B cell (primary cell): ENCODE measurements at regions not wholly inside any gene's neighbourhood (a gene's known extent, or its start where the extent isn't known, plus 50 kb on each side); places are given as distances from the start of the nearest gene placed in this dataset.

Source experiments
- ATAC-seq: fragments of 200-7000 bp; cut with Tn5 transposase; one replicate; pipeline ENCODE4 v1.10.0; 2021; ENCODE audit warnings: low read depth, mild to moderate bottlenecking, moderate number of reproducible peaks, moderate library complexity
- CTCF ChIA-PET: fragments of 350-600 bp; sonication (Branson Sonifier 250); formaldehyde crosslinking; loops from one replicate; lab custom pipeline; 2021; ENCODE audit warnings: antibody characterized with exemption, inconsistent platforms; lab: Charles Lee
- POLR2A ChIA-PET: fragments of 350-600 bp; sonication (Branson Sonifier 250); formaldehyde crosslinking; loops from one replicate; lab custom pipeline; 2021; ENCODE audit warnings: antibody characterized with exemption; lab: Charles Lee
- DNase-seq: peaks from one replicate; pipeline ENCODE4 v3.0.0; 2013
- H2AFZ ChIP-seq: 2 replicates; pipeline ENCODE4 v1.6.1; 2012; ENCODE audit warnings: mild to moderate bottlenecking, low read depth, low read length; ENCODE audit not compliant: insufficient read depth, poor library complexity, severe bottlenecking
- H3K27ac ChIP-seq, 2 donors: 1 replicate in 1 of 2; 2 replicates in 1 of 2; pipeline ENCODE4 v1.5.1; 2012 to 2013; ENCODE audit warnings: low read length in 2 of 2, mild to moderate bottlenecking in 2 of 2, moderate library complexity in 1 of 2
- H3K27me3 ChIP-seq, 4 experiments: fragments of 200-600 bp in 1 of 4; sonication (generic) in 1 of 4; replicated peaks in 1 of 4; 1 replicate in 2 of 4; 2 replicates in 2 of 4; pipeline versions ENCODE4 v1.6.1 to v1.7.0; 2013 to 2016; ENCODE audit warnings: low read length in 3 of 4, mild to moderate bottlenecking in 2 of 4, mixed read lengths in 1 of 4, moderate library complexity in 1 of 4; ENCODE audit not compliant: insufficient read depth in 4 of 4, control insufficient read depth in 3 of 4; ENCODE audit errors: control extremely low read depth in 1 of 4
- H3K36me3 ChIP-seq, 2 experiments: replicated peaks in 1 of 2; 1 replicate in 1 of 2; 2 replicates in 1 of 2; pipeline versions ENCODE4 v1.6.1 to v1.7.1; 2013; ENCODE audit warnings: low read length in 1 of 2; ENCODE audit not compliant: insufficient read depth in 2 of 2, control insufficient read depth in 1 of 2; ENCODE audit errors: control extremely low read depth in 1 of 2, extremely low read depth in 1 of 2
- H3K4me1 ChIP-seq, 2 donors: fragments of 200-600 bp in 1 of 2; sonication (generic) in 1 of 2; 1 replicate in 1 of 2; 2 replicates in 1 of 2; pipeline versions ENCODE4 v1.5.1 to v1.6.1; 2013 to 2017; ENCODE audit warnings: low read length in 2 of 2; ENCODE audit not compliant: control insufficient read depth in 2 of 2, insufficient read depth in 2 of 2
- H3K4me2 ChIP-seq: replicated peaks from 2 replicates; pipeline ENCODE3; 2012; ENCODE audit warnings: mild to moderate bottlenecking, low read depth, low read length; ENCODE audit not compliant: poor library complexity, severe bottlenecking
- H3K4me3 ChIP-seq, 5 experiments: fragments of 200-600 bp in 1 of 5; sonication (generic) in 1 of 5; 1 replicate in 3 of 5; 2 replicates in 2 of 5; pipeline versions ENCODE4 v1.5.1 to v1.7.0; 2011 to 2016; ENCODE audit warnings: low read length in 4 of 5, mild to moderate bottlenecking in 4 of 5, low read depth in 2 of 5, control low read depth in 1 of 5, moderate library complexity in 1 of 5; ENCODE audit not compliant: insufficient read depth in 1 of 5; ENCODE audit errors: control extremely low read depth in 1 of 5, extremely low read depth in 1 of 5
- H3K79me2 ChIP-seq: fragments of 200-600 bp; sonication (generic); one replicate; pipeline ENCODE4 v1.6.0; 2016; ENCODE audit warnings: low read length; ENCODE audit not compliant: control insufficient read depth, insufficient read depth
- H3K9ac ChIP-seq: fragments of 200-600 bp; sonication (generic); 2 replicates; pipeline ENCODE4 v1.6.1; 2017; ENCODE audit warnings: mild to moderate bottlenecking, low read length, moderate library complexity
- H3K9me3 ChIP-seq, 3 donors: one replicate each; pipeline versions ENCODE4 v1.6.1 to v1.7.1; 2013; ENCODE audit warnings: low read length in 2 of 3; ENCODE audit not compliant: control insufficient read depth in 2 of 3, insufficient read depth in 1 of 3; ENCODE audit errors: control extremely low read depth in 1 of 3
- H4K20me1 ChIP-seq: 2 replicates; pipeline ENCODE4 v1.6.0; 2012; ENCODE audit warnings: mild to moderate bottlenecking, low read length; ENCODE audit not compliant: insufficient read depth, control insufficient read depth, poor library complexity, severe bottlenecking
- H3K27ac Mint-ChIP-seq: one replicate; pipeline ENCODE4 v1.8.0; 2021; ENCODE audit warnings: mixed read lengths
- H3K27me3 Mint-ChIP-seq: one replicate; pipeline ENCODE4 v1.8.0; 2021; ENCODE audit warnings: mixed read lengths
- H3K4me1 Mint-ChIP-seq: one replicate; pipeline ENCODE4 v1.8.0; 2021; ENCODE audit warnings: mixed read lengths
- H3K4me3 Mint-ChIP-seq: one replicate; pipeline ENCODE4 v1.8.0; 2021; ENCODE audit warnings: mixed read lengths
- H3K9me3 Mint-ChIP-seq: one replicate; pipeline ENCODE4 v1.8.0; 2022; ENCODE audit warnings: mixed read lengths; ENCODE audit not compliant: insufficient read depth
- CTCF ChIP-seq: fragments of 200-600 bp; IDR thresholded peaks from one replicate; pipeline ENCODE4 v1.8.0; 2022; ENCODE audit warnings: antibody characterized with exemption, mild to moderate bottlenecking
- EZH2 ChIP-seq: IDR thresholded peaks from 2 replicates; pipeline ENCODE4 v1.6.1; 2012; ENCODE audit warnings: borderline replicate concordance, low read depth, mild to moderate bottlenecking, moderate library complexity, low read length; ENCODE audit not compliant: insufficient read depth, poor library complexity, severe bottlenecking
- WGBS: methylation state at CpG from one replicate; pipeline ENCODE4 v1.1.5; 2013; ENCODE audit warnings: missing lambda C conversion rate; ENCODE audit not compliant: insufficient coverage; 5-methylcytosine and 5-hydroxymethylcytosine counted together
- intact Hi-C: fragments of 100-400 bp; cut with micrococcal nuclease; formaldehyde crosslinking; loops from one replicate; pipeline ENCODE4 v1.10.0; 2022

GRCh38 chr11:38411149-38411548, 1813.1 kb upstream of the RAG2 start:
- Mint-ChIP-seq H3K27ac (no peak overlapping the region), H3K4me3 (no peak overlapping the region), H3K27me3 (no peaks in the 10 kb centered on the region), H3K4me1 (no peaks in the 10 kb centered on the region), H3K9me3 (peaks cover 7% of the 10 kb centered on the region)
- 65% methylated on average over 2 of the region's 2 CpGs for WGBS
- Histone ChIP-seq H2AFZ (no peak overlapping the region), H3K4me2 (no peak overlapping the region), H4K20me1 (no peaks in the 10 kb centered on the region), H3K27me3 (no peaks in the 10 kb centered on the region), H3K79me2 (no peaks in the 10 kb centered on the region), H3K4me1 (no peaks in the 10 kb centered on the region), H3K9ac (no peak overlapping the region), H3K9me3 (peaks cover 1 to 5% (median 4%) of the 10 kb centered on the region in 3 donors), H3K36me3 (no peaks in the 10 kb centered on the region), H3K27ac (no peak overlapping the region), H3K4me3 (no peak overlapping the region)
- intact Hi-C loops = no loop called here
- CTCF ChIA-PET = no interaction called here
- DNase-seq (no peak), ATAC-seq (no peak)
- POLR2A ChIA-PET = no interaction called here
- TF ChIP-seq EZH2 = no peak
- no peak for TF ChIP-seq CTCF

- peaks cover 0 to 1% (median 0%) of the 10 kb centered on the region in 3 donors for H3K9me3 ChIP-seq
- Mint-ChIP-seq H3K27me3 (no peaks in the 10 kb centered on the region), H3K4me3 (no peak overlapping the region), H3K4me1 (no peaks in the 10 kb centered on the region), H3K27ac (no peak overlapping the region), H3K9me3 (peaks cover 7% of the 10 kb centered on the region)
- DNase-seq (no peak), ATAC-seq (no peak)
- no peaks in the 10 kb centered on the region for H3K36me3 ChIP-seq
- H3K4me2 ChIP-seq = no peak overlapping the region
- no peak overlapping the region for H3K9ac ChIP-seq
- no peak overlapping the region for H2AFZ ChIP-seq
- H3K4me3 ChIP-seq = no peak overlapping the region
- no peak overlapping the region for H3K27ac ChIP-seq
- POLR2A ChIA-PET = no interaction called here
- no peaks in the 10 kb centered on the region for H4K20me1 ChIP-seq
- intact Hi-C loops = no loop called here
- no peaks in the 10 kb centered on the region for H3K4me1 ChIP-seq
- no peaks in the 10 kb centered on the region for H3K27me3 ChIP-seq
- no peaks in the 10 kb centered on the region for H3K79me2 ChIP-seq
- no CpG with 5 or more reads among the region's 4 CpGs for WGBS
- CTCF ChIA-PET = no interaction called here
- TF ChIP-seq CTCF = no peak
- TF ChIP-seq EZH2 = no peak
Measured at GRCh38 chr11:38402063-38402462, 1804.0 kb upstream of the RAG2 start.
